ENCODE measurements at regions not wholly inside any gene's neighbourhood (a gene's known extent, or its start where the extent isn't known, plus 50 kb on each side); places are given as distances from the start of the nearest gene placed in this dataset.

GRCh38 chr12:14284184-14284722 lies 81.2 kb upstream of the ATF7IP start (continued):
- TF ChIP-seq ZNF462 (CRISPR knock-in tag; IDR thresholded peaks at IDR 0.05) (no peak), POLR2AphosphoS5 (IDR thresholded peaks at IDR 0.05; ENCODE audit: low read depth) (no peak), EZH2phosphoT487 (IDR thresholded peaks at IDR 0.05; ENCODE audit: unreplicated experiment) (no peak), CTCF (conservative IDR thresholded peaks at IDR 0.05; ENCODE audit: low read depth in 2 of 2) (no peak)

GRCh38 chr12:14289601-14290000 lies 75.9 kb upstream of the ATF7IP start:
- no peak overlapping the region for H3K4me3 ChIP-seq
- no peak overlapping the region for H3K4me2 ChIP-seq
- H3K9me3 Mint-ChIP-seq = peaks cover 40% of the 10 kb centered on the region

More at GRCh38 chr12:14289601-14290000, 75.9 kb upstream of the ATF7IP start:
- H2AFZ ChIP-seq = no peak overlapping the region
- no peak for TF ChIP-seq NANOG (IDR thresholded peaks at IDR 0.05; ENCODE audit: borderline replicate concordance)
- no peak for TF ChIP-seq POLR2AphosphoS5 (IDR thresholded peaks at IDR 0.05; ENCODE audit: low read depth)
- TF ChIP-seq REST (IDR thresholded peaks at IDR 0.05; ENCODE audit: unreplicated experiment) = no peak
- ATAC-seq (no peak), DNase-seq (ENCODE audit: low spot score) (no peak)
- no peak overlapping the region for H3K4me3 Mint-ChIP-seq
- H3K79me2 ChIP-seq (replicated peaks; ENCODE audit: insufficient read depth) = no peaks in the 10 kb centered on the region
- H3K36me3 ChIP-seq (ENCODE audit: insufficient read depth) = 0 out of 2 replicates have a peak, but pooled peaks cover 5% of the 10 kb centered on the region
- peaks cover 5% of the 10 kb centered on the region for H3K4me1 ChIP-seq (ENCODE audit: insufficient read depth)
- no peak overlapping the region for H3K27ac ChIP-seq (ENCODE audit: low read depth)
- no peaks in the 10 kb centered on the region for H3F3A ChIP-seq (replicated peaks; ENCODE audit: low read depth)
- peaks cover 8% of the 10 kb centered on the region for H3K9me2 ChIP-seq (ENCODE audit: insufficient read depth)
- peaks cover 30% of the 10 kb centered on the region for H3K27me3 ChIP-seq (ENCODE audit: insufficient read depth)
- no peaks in the 10 kb centered on the region for H4K20me1 ChIP-seq (replicated peaks; ENCODE audit: insufficient read depth)
- H3K27ac Mint-ChIP-seq = no peak overlapping the region
- H3K4me1 Mint-ChIP-seq = peaks cover under 1% of the 10 kb centered on the region
- H3K27me3 Mint-ChIP-seq (ENCODE audit: insufficient read depth, low read depth, poor library complexity) = peaks cover 32% of the 10 kb centered on the region
- H3K36me3 Mint-ChIP-seq (ENCODE audit: low read depth) = peaks cover 16% of the 10 kb centered on the region

Measured in GM23338 (cell line).